ENCODE measurements at regions not wholly inside any gene's neighbourhood (a gene's known extent, or its start where the extent isn't known, plus 50 kb on each side); places are given as distances from the start of the nearest gene placed in this dataset.

DNA sequence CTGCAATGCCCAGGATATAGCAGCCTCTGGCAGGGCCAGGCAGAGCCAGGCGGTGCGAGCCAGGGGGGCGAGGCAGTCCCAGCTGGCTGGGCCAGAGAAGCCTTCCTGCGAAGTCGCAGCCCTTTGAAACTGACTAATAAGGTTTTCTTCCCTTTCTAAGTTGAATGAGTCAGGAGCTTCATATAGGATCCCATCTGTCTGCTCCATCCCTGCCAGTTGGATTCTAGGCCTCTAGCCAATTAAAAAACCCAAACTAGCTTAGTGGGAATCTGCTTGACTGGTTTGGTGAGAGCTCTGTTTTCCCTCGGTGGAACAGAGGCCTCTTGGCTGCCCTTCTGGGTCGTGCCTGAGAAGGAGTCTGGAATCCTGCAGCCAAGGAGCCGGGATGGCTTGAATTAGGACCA is 70.1 kb upstream of the RAPGEF1 start:
- peak; percentile 52 for DNase-seq (ENCODE audit: low read depth)

DNA sequence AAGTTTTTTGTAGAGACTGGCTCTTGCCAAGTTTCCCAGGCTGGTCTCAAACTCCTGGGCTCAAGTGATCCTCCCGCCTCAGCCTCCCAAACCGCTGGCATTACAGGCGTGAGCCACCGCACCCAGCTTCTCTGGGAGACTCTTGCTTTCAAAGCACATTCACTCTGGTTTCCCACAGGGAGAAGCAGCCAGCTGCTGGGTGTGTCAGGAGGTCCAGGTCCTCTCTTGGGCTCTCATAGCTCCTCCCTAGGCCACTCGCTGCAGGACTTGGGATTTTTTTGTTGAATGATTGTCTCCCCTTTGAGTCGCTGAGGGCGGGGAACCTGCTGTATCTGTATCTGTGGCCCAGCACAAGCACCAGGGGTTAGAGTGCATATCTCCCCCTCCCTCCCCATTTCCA is 68.4 kb upstream of the RAPGEF1 start:
- no peak overlapping the region for H3K4me3 ChIP-seq (ENCODE audit: low read length)
- TF ChIP-seq, protein P1, sequence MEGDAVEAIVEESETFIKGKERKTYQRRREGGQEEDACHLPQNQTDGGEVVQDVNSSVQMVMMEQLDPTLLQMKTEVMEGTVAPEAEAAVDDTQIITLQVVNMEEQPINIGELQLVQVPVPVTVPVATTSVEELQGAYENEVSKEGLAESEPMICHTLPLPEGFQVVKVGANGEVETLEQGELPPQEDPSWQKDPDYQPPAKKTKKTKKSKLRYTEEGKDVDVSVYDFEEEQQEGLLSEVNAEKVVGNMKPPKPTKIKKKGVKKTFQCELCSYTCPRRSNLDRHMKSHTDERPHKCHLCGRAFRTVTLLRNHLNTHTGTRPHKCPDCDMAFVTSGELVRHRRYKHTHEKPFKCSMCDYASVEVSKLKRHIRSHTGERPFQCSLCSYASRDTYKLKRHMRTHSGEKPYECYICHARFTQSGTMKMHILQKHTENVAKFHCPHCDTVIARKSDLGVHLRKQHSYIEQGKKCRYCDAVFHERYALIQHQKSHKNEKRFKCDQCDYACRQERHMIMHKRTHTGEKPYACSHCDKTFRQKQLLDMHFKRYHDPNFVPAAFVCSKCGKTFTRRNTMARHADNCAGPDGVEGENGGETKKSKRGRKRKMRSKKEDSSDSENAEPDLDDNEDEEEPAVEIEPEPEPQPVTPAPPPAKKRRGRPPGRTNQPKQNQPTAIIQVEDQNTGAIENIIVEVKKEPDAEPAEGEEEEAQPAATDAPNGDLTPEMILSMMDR (IDR thresholded peaks at IDR 0.05; ENCODE audit: insufficient read depth, low read depth, low read length, missing control alignments), result no peak
- no peak for DNase-seq (ENCODE audit: low read depth)

More for the DNA sequence above, 70.1 kb upstream of the RAPGEF1 start:
- no peak overlapping the region for H3K4me3 ChIP-seq (ENCODE audit: low read length)
- TF ChIP-seq, protein P1 (IDR thresholded peaks at IDR 0.05; ENCODE audit: insufficient read depth, low read depth, low read length, missing control alignments), result no peak

DNA sequence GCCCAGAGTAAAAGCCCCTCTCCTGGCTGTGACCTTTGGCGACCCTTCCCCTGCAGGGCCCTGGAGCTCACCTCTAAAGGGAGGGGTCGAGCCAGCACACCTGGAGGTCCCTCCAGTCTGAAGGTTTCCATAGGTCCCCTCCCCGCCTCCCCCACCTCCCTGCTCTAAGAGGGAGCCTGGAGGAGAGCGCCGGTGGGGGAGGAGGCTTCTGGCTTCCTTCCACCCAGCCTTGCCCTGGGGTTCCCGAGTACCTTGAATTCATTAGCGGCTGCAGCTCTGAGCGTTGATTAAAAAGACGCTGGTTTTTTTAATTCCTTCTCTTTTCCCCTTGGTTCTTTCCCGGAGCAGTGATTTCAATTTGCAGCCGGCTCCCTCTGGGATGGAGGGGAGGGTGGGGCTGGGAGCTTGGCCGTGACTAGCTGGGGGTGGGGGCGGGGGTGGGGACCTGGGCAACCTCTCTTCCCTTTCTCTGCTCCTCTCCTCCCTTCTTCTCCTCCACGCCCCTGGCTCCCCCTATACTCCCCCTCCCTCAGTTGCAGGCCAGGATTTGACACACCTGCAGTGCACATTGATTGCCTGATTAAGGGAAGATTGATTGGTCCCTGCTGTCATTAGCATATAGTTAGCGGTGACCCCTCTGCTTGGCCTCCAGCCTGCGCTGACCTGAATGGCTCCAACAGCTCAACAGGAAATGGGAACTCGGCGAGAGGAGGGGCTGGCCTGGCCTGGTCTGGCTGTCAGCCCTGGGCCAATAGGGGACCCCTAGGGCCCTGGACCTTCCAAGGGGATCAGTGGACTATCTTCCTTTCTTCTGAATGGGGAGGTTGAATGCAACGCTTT is 67.5 kb upstream of the RAPGEF1 start:
- H3K4me3 ChIP-seq (ENCODE audit: low read length), result no peak overlapping the region
- no peak for DNase-seq (ENCODE audit: low read depth)
- TF ChIP-seq, protein P1 (IDR thresholded peaks at IDR 0.05; ENCODE audit: insufficient read depth, low read depth, low read length, missing control alignments), result no peak

DNA sequence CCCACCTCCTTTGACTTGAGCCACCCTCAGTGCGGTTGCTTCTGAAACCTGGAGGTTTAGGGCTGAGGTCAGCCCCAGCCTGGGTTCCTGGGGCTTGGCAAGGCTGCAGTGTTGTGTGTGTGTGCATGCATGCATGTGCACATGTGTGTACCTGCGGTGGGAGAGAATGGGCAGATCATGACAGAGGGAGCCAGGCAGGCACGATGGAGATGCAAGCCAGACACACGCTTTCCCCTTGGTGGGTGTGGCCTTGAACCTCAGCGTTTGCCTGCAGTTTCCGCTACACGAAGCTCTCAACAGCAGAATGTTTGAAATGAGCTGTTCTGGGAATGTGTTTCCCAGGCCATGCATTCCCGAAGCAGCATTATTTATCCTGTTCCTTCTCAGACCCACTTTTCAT is 65.9 kb upstream of the RAPGEF1 start:
- TF ChIP-seq, protein P1 (IDR thresholded peaks at IDR 0.05; ENCODE audit: insufficient read depth, low read depth, low read length, missing control alignments), result no peak
- no peak overlapping the region for H3K4me3 ChIP-seq (ENCODE audit: low read length)

DNA sequence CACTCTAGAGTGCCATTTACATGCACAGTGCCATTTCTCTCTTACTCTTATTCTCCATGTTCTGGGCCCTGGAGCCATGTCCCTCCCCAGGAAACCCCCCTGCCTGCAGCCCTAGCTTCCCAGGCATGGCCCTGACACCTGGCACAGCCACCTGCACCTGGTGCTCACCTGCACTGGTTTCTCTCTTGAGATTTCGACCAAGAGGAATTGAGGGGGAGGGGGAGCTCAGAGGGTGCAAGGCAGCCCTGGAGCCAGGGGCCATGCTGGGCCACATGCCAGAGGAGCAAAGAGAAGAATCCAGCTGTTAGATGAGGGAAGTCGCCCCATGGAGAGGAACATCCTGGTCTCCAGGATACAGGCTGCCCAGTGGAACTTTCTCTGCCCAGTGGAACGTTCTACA is 65.0 kb upstream of the RAPGEF1 start:
- TF ChIP-seq, protein P1 (IDR thresholded peaks at IDR 0.05; ENCODE audit: insufficient read depth, low read depth, low read length, missing control alignments), result no peak
- DNase-seq (ENCODE audit: low read depth), result no peak
- no peak overlapping the region for H3K4me3 ChIP-seq (ENCODE audit: low read length)

More for the DNA sequence above, 65.9 kb upstream of the RAPGEF1 start:
- DNase-seq (ENCODE audit: low read depth), result no peak

DNA sequence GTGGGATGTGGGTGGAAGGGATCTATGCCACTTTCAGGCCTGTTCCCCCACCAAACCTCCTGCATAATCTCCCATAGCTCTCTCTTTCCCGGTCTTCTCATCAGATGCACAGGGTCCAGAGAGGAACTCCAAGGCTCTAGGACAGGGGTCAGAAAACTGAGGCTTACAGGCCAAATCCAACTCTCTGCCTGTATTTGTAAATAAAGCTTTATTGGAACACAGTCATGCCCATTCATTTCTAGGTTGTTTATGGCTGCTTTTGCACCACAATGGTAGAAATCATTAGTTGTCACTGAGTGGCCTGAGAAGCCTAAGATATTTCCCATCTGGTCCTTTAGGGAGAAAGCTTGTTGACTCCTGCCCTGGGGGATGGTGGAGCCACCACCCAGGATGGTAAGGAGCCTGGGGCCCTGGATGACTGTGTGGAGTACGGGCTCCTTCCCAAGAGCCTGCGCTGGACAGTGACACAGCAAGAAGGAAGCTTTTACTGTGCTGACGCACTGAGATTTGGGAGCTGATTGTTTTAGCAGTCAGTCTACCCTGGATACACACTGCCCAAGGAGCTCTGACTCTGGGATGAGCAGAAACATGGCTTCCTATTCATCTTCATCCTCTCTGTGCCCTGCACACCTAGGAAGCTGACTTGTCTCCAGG is 64.0 kb upstream of the RAPGEF1 start:
- TF ChIP-seq, protein P1 (IDR thresholded peaks at IDR 0.05; ENCODE audit: insufficient read depth, low read depth, low read length, missing control alignments), result no peak
- H3K4me3 ChIP-seq (ENCODE audit: low read length), result no peak overlapping the region
- no peak for DNase-seq (ENCODE audit: low read depth)
